Breast epithelium (tissue), 3 donors: ENCODE measurements at regions not wholly inside any gene's neighbourhood (a gene's known extent, or its start where the extent isn't known, plus 50 kb on each side); places are given as distances from the start of the nearest gene placed in this dataset.

Experiments used
- CTCF ChIP-seq, 3 donors: fragments of 450-650 bp; IDR thresholded peaks; one replicate each; pipeline ENCODE4 v1.5.1; 2016 to 2017; ENCODE audit warnings: antibody characterized with exemption in 3 of 3, mild to moderate bottlenecking in 3 of 3, moderate library complexity in 3 of 3
- POLR2A ChIP-seq: fragments of 450-650 bp; IDR thresholded peaks from one replicate; pipeline ENCODE4 v1.6.1; 2016; ENCODE audit warnings: antibody characterized with exemption, mild to moderate bottlenecking, moderate library complexity
- POLR2AphosphoS5 ChIP-seq, 3 donors: sonication (generic); formaldehyde crosslinking; IDR thresholded peaks; one replicate each; pipeline ENCODE4 v1.6.1; 2017; ENCODE audit warnings: antibody characterized with exemption in 3 of 3

GRCh38 chr2:105541189-105542050 lies 142.6 kb upstream of the FHL2 start:
- TF ChIP-seq POLR2A (no peak), CTCF (IDR thresholded peaks at IDR 0.05) (no peak), POLR2AphosphoS5 (IDR thresholded peaks at IDR 0.05) (no peak)
